Sigmoid colon (tissue), 4 donors: ENCODE measurements at regions not wholly inside any gene's neighbourhood (a gene's known extent, or its start where the extent isn't known, plus 50 kb on each side); places are given as distances from the start of the nearest gene placed in this dataset.

Source experiments
- CTCF ChIP-seq, 4 experiments: fragments of 450-650 bp in 3 of 4; fragments of 200-600 bp in 1 of 4; IDR thresholded peaks; one replicate each; pipeline ENCODE4 v1.5.1; 2016 to 2019; ENCODE audit warnings: antibody characterized with exemption in 4 of 4, mild to moderate bottlenecking in 3 of 4, moderate library complexity in 2 of 4
- EP300 ChIP-seq, 4 donors: sonication (generic); formaldehyde crosslinking; IDR thresholded peaks; one replicate each; pipeline ENCODE4 v1.6.1; 2017; ENCODE audit warnings: antibody characterized with exemption in 4 of 4
- POLR2A ChIP-seq, 2 donors: fragments of 450-650 bp; IDR thresholded peaks; one replicate each; pipeline ENCODE4 v1.6.1; 2016; ENCODE audit warnings: antibody characterized with exemption in 2 of 2, mild to moderate bottlenecking in 2 of 2, moderate library complexity in 2 of 2
- POLR2AphosphoS5 ChIP-seq, 4 donors: sonication (generic); formaldehyde crosslinking; IDR thresholded peaks; one replicate each; pipeline ENCODE4 v1.6.1; 2017; ENCODE audit warnings: antibody characterized with exemption in 4 of 4

DNA sequence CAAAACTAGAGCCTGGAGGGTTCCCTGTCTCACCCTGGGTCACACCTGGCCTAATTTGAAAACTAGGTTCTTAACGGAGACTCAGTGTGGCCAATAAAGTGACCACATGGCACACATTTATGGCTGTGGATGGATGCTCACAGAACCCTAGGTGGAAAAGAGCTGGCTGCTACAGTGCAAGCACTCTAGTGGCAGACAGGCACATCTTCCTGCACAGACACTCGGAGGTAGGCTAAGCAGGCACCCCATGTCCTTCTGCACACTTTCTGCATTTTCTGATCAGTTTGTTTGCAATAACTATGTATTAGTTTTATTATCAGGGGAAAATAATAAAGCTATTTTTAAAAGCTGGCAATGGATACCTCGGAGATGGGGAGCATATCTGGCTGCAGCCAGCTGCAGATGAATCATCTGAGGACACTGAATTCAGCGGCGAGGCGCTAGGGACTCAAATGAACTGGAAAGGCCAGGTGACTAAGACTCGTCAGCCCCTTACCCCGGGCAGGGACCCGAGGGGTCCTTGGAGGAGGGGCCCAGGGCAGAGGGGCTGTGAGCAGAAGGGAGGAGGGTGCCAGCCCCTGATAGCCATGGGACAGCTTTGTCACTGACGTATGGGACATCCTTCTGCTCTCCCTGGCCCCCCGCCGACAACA lies 96.2 kb downstream of the OLFM1 start:
- TF ChIP-seq POLR2AphosphoS5 (IDR thresholded peaks at IDR 0.05) (no peak), CTCF (IDR thresholded peaks at IDR 0.05) (no peak), POLR2A (IDR thresholded peaks at IDR 0.05) (no peak), EP300 (IDR thresholded peaks at IDR 0.05) (no peak)
